Caco-2 (cell line): ENCODE measurements at regions not wholly inside any gene's neighbourhood (a gene's known extent, or its start where the extent isn't known, plus 50 kb on each side); places are given as distances from the start of the nearest gene placed in this dataset.
A peak's percentile ranks its signal among the peaks of the same experiment; 100 is the strongest.

Experiments
- BruUV-seq: library from RNA; stranded (reverse); fragments of 400-500 nt; replicated peaks from 2 replicates; lab custom pipeline; 2021; lab: Mats Ljungman, UMichigan
- CTCF ChIA-PET: fragments of 300-600 bp; sonication (Branson Sonifier 250); formaldehyde crosslinking; loops from one replicate; lab custom pipeline; 2022; ENCODE audit warnings: antibody characterized with exemption; lab: Charles Lee
- POLR2A ChIA-PET: fragments of 300-600 bp; sonication (Branson Sonifier 250); formaldehyde crosslinking; loops from one replicate; lab custom pipeline; 2022; ENCODE audit warnings: antibody characterized with exemption; lab: Charles Lee
- DNase-seq, 2 experiments: peaks; one replicate each; pipeline versions ENCODE4 v3.0.0 to v3.0.0-alpha.2; 2020 to 2022
- H3K27me3 ChIP-seq: replicated peaks from 2 replicates; pipeline ENCODE4 v1.6.0; 2011; ENCODE audit warnings: low read length; ENCODE audit not compliant: control insufficient read depth, insufficient read depth
- H3K36me3 ChIP-seq: 2 replicates; pipeline ENCODE4 v1.5.1; 2011; ENCODE audit warnings: low read length; ENCODE audit not compliant: control insufficient read depth, insufficient read depth
- H3K4me1 ChIP-seq: fragments of 250-450 bp; sonication (Bioruptor Pico); 2 replicates; pipeline ENCODE4 v1.5.1; 2020; ENCODE audit warnings: mild to moderate bottlenecking
- H3K4me3 ChIP-seq: 2 replicates; pipeline ENCODE4 v1.5.1; 2011; ENCODE audit warnings: low read depth, mild to moderate bottlenecking, control low read depth, low read length
- H3K9me3 ChIP-seq: fragments of 250-450 bp; sonication (Bioruptor Pico); 2 replicates; pipeline ENCODE4 v1.5.1; 2020; ENCODE audit warnings: mild to moderate bottlenecking, moderate library complexity
- H3K27ac Mint-ChIP-seq: one replicate; pipeline ENCODE4 v1.8.0; 2022; ENCODE audit warnings: mixed read lengths; ENCODE audit not compliant: unreplicated experiment
- H3K27me3 Mint-ChIP-seq: one replicate; pipeline ENCODE4 v1.8.0; 2022; ENCODE audit warnings: mixed read lengths; ENCODE audit not compliant: insufficient read depth, unreplicated experiment
- H3K36me3 Mint-ChIP-seq: one replicate; pipeline ENCODE4 v1.8.0; 2022; ENCODE audit warnings: mild to moderate bottlenecking, mixed read lengths; ENCODE audit not compliant: insufficient read depth, unreplicated experiment
- H3K4me1 Mint-ChIP-seq: one replicate; pipeline ENCODE4 v1.8.0; 2022; ENCODE audit warnings: low read depth, mixed read lengths; ENCODE audit not compliant: unreplicated experiment
- H3K4me3 Mint-ChIP-seq: one replicate; pipeline ENCODE4 v1.8.0; 2022; ENCODE audit warnings: mild to moderate bottlenecking, moderate library complexity, mixed read lengths; ENCODE audit not compliant: unreplicated experiment
- H3K9me3 Mint-ChIP-seq: one replicate; pipeline ENCODE4 v1.8.0; 2022; ENCODE audit warnings: mixed read lengths; ENCODE audit not compliant: unreplicated experiment
- intact Hi-C: fragments of 100-400 bp; cut with micrococcal nuclease; formaldehyde crosslinking; loops from one replicate; pipeline ENCODE4 v1.10.0; 2022; ENCODE audit not compliant: unreplicated experiment
- TF ChIP-seq, protein P1 (sequence below), 2 experiments: fragments of 200-600 bp in 1 of 2; IDR thresholded peaks; 1 replicate in 1 of 2; 2 replicates in 1 of 2; pipeline versions ENCODE4 v1.5.1 to v1.8.0; 2011 to 2022; ENCODE audit warnings: antibody characterized with exemption in 1 of 2, control low read depth in 1 of 2, inconsistent platforms in 1 of 2, low read depth in 1 of 2, low read length in 1 of 2, mild to moderate bottlenecking in 1 of 2, moderate library complexity in 1 of 2; ENCODE audit not compliant: insufficient read depth in 1 of 2, severe bottlenecking in 1 of 2, unreplicated experiment in 1 of 2

DNA sequence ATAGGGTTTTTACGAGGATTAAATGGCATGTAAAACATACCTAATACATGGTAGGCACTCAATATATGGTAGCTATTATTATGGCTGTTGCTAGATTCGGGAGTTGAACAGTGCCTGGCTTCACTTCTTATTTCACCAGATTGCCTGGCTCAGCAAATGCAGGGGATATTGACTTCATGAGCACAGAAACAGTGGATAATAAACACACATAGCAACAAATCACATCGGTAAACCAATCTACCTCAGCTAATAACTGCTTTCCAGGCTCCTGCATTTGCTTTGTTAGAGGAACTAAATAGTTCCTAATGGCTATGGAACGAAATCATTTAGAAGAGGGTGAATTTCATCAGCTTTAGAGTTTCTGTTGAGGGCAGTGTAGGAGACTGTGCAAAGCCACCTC is 105.2 kb upstream of the TMCC3 start:
- Histone ChIP-seq H3K9me3 (no peaks in the 10 kb centered on the region), H3K4me3 (no peak overlapping the region), H3K36me3 (no peaks in the 10 kb centered on the region), H3K4me1 (peaks cover 6% of the 10 kb centered on the region; the same call in 1 of the 2 replicates), H3K27me3 (no peaks in the 10 kb centered on the region)
- H3K27me3 Mint-ChIP-seq, result peaks cover 2% of the 10 kb centered on the region
- intact Hi-C loops, result no loop called here
- TF ChIP-seq, protein P1, sequence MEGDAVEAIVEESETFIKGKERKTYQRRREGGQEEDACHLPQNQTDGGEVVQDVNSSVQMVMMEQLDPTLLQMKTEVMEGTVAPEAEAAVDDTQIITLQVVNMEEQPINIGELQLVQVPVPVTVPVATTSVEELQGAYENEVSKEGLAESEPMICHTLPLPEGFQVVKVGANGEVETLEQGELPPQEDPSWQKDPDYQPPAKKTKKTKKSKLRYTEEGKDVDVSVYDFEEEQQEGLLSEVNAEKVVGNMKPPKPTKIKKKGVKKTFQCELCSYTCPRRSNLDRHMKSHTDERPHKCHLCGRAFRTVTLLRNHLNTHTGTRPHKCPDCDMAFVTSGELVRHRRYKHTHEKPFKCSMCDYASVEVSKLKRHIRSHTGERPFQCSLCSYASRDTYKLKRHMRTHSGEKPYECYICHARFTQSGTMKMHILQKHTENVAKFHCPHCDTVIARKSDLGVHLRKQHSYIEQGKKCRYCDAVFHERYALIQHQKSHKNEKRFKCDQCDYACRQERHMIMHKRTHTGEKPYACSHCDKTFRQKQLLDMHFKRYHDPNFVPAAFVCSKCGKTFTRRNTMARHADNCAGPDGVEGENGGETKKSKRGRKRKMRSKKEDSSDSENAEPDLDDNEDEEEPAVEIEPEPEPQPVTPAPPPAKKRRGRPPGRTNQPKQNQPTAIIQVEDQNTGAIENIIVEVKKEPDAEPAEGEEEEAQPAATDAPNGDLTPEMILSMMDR (IDR thresholded peaks at IDR 0.05; ENCODE audit: insufficient read depth in 1 of 2, low read depth in 1 of 2, low read length in 1 of 2, severe bottlenecking in 1 of 2, unreplicated experiment in 1 of 2), result no peak
- no peaks in the 10 kb centered on the region for H3K9me3 Mint-ChIP-seq
- no peaks in the 10 kb centered on the region for H3K36me3 Mint-ChIP-seq
- no peak for DNase-seq
- BruUV-seq, result no TSS peak
- POLR2A ChIA-PET, result no interaction called here
- H3K4me3 Mint-ChIP-seq, result no peak overlapping the region
- no peak overlapping the region for H3K27ac Mint-ChIP-seq
- CTCF ChIA-PET, result interaction anchor here (0.5 kb wide), 2 partner anchors 19 to 151 kb away, joined by 3 to 5 read pairs; no protein-coding TSS in a partner anchor
- H3K4me1 Mint-ChIP-seq, result peaks cover 13% of the 10 kb centered on the region

DNA sequence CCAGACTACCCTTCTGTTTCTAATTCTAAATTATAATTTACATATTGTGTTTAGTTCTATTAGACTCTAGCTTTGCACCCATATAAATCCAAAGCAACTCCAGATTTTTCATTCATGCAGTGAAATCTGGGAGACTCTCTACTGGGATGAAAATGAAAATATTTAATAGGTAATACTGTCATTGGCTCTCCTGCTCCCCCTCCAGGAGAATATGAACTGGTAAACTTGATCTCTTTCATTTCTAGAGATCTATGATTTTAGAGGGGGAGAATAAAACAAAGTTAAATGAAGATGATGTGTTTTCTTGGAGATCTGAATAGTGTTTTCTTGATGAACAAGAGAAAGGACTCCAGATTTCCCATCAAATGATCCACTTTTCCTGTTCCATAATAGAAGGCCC is 104.3 kb upstream of the TMCC3 start:
- no peaks in the 10 kb centered on the region for H3K36me3 ChIP-seq
- no peak for DNase-seq
- H3K27ac Mint-ChIP-seq, result no peak overlapping the region
- no peaks in the 10 kb centered on the region for H3K9me3 ChIP-seq
- H3K36me3 Mint-ChIP-seq, result no peaks in the 10 kb centered on the region
- no peaks in the 10 kb centered on the region for H3K27me3 ChIP-seq
- no peak overlapping the region for H3K4me3 Mint-ChIP-seq
- TF ChIP-seq, protein P1 (IDR thresholded peaks at IDR 0.05; ENCODE audit: insufficient read depth in 1 of 2, low read depth in 1 of 2, low read length in 1 of 2, severe bottlenecking in 1 of 2, unreplicated experiment in 1 of 2), result no peak
- peaks cover 2% of the 10 kb centered on the region for H3K27me3 Mint-ChIP-seq
- peaks cover 6% of the 10 kb centered on the region; the same call in 1 of the 2 replicates for H3K4me1 ChIP-seq
- H3K4me1 Mint-ChIP-seq, result peaks cover 21% of the 10 kb centered on the region
- POLR2A ChIA-PET, result no interaction called here
- BruUV-seq, result no TSS peak
- CTCF ChIA-PET, result no interaction called here
- no peaks in the 10 kb centered on the region for H3K9me3 Mint-ChIP-seq
- intact Hi-C loops, result loop anchor here (5.0 kb wide), 2 partner anchors 152 to 207 kb away; no protein-coding TSS in a partner anchor
- no peak overlapping the region for H3K4me3 ChIP-seq

DNA sequence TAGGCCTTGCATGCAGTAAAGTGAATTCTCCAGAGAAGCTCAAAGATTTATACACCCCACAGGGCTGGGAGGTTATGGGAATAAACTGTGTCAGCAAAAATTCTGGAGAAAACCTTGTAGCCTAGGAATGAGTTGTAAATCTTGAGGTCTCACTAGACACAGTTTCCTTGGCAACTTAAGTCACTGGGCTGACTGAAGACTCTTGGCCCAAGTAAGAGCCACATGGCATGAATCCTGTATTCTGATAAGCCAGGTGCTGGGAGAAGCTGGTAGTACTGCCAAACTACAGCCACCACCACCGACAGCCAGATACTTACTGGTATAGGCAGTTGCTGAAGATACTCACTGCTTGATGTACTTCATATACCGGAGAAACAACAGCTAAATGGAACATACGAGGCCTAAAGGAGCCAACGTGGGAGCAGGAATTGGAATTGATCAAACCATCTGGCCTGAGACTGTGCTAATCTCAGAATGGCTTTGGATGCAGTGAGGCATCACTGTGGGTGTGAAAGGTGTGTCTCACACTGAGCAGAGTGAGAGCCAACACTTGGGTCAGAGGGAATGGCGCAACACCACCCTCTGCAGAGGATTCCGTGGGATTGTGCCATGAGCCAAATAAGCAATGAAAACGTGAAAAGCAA is 102.8 kb upstream of the TMCC3 start:
- BruUV-seq, result no TSS peak
- intact Hi-C loops, result loop anchor here (5.0 kb wide), 2 partner anchors 151 to 206 kb away; no protein-coding TSS in a partner anchor
- H3K9me3 Mint-ChIP-seq, result no peaks in the 10 kb centered on the region

More for the DNA sequence above, 102.8 kb upstream of the TMCC3 start:
- TF ChIP-seq, protein P1 (IDR thresholded peaks at IDR 0.05; ENCODE audit: insufficient read depth in 1 of 2, low read depth in 1 of 2, low read length in 1 of 2, severe bottlenecking in 1 of 2, unreplicated experiment in 1 of 2), result peak in 1 of 2 experiments; percentile 2
- Mint-ChIP-seq H3K27ac (no peak overlapping the region), H3K36me3 (no peaks in the 10 kb centered on the region), H3K4me3 (no peak overlapping the region), H3K27me3 (peaks cover 2% of the 10 kb centered on the region), H3K4me1 (peaks cover 21% of the 10 kb centered on the region)
- H3K27me3 ChIP-seq, result no peaks in the 10 kb centered on the region
- peaks cover 6% of the 10 kb centered on the region; the same call in 1 of the 2 replicates for H3K4me1 ChIP-seq
- ChIA-PET POLR2A (no interaction called here), CTCF (no interaction called here)
- H3K36me3 ChIP-seq, result no peaks in the 10 kb centered on the region
- DNase-seq, result no peak
- no peak overlapping the region for H3K4me3 ChIP-seq
- no peaks in the 10 kb centered on the region for H3K9me3 ChIP-seq
